ENCODE measurements at regions not wholly inside any gene's neighbourhood (a gene's known extent, or its start where the extent isn't known, plus 50 kb on each side); places are given as distances from the start of the nearest gene placed in this dataset.

DNA sequence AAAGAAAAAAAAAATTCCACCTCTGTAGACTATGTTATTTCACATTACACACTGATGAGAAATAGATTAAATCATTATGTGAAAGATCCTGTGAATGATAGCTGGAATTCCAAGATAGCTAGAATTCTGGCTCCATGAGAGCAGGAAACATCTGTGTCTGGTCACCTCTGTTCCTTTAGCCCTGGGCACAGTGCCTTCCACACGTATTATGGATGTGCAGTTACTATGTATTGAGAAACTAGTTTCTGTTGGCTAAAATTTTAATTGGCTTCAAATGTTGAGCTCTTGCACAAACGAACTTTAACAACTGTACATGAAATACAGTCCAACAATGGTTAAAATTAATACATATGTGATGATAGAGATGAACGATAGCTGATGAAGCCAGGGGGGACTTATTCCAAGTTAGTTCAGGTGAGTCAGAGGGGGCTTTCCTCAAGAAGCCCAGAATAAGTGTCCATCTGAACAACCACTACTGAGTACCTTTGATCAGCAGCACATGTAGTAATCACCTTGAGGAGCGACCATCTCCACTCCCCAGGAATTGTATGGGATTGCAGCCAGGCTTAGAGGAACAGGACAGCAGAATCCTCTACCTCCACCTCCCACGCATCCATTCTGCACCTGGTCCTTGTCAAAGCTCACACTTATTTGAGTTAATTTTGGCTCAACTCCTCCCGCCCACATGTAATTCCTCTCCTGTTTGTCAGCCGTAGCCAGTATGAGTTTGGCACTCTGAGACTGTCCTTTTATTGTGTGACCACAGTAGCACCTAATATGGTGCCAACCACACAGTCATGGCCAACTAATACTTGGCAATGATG, 68.6 kb downstream of the NABP1 start:
- Histone ChIP-seq H3K4me1 (no peaks in the 10 kb centered on the region), H3K27me3 (ENCODE audit: low read depth) (no peaks in the 10 kb centered on the region), H3K27ac (no peak overlapping the region), H3K4me3 (no peak overlapping the region), H3K9me3 (no peaks in the 10 kb centered on the region), H3K36me3 (no peaks in the 10 kb centered on the region)
- TF ChIP-seq, protein P1, sequence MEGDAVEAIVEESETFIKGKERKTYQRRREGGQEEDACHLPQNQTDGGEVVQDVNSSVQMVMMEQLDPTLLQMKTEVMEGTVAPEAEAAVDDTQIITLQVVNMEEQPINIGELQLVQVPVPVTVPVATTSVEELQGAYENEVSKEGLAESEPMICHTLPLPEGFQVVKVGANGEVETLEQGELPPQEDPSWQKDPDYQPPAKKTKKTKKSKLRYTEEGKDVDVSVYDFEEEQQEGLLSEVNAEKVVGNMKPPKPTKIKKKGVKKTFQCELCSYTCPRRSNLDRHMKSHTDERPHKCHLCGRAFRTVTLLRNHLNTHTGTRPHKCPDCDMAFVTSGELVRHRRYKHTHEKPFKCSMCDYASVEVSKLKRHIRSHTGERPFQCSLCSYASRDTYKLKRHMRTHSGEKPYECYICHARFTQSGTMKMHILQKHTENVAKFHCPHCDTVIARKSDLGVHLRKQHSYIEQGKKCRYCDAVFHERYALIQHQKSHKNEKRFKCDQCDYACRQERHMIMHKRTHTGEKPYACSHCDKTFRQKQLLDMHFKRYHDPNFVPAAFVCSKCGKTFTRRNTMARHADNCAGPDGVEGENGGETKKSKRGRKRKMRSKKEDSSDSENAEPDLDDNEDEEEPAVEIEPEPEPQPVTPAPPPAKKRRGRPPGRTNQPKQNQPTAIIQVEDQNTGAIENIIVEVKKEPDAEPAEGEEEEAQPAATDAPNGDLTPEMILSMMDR (IDR thresholded peaks at IDR 0.05): no peak
- DNase-seq (no peak), ATAC-seq (peak in 1 of 2 donors; percentile 28)
- intact Hi-C loops (cut with DNase I): no loop called here

DNA sequence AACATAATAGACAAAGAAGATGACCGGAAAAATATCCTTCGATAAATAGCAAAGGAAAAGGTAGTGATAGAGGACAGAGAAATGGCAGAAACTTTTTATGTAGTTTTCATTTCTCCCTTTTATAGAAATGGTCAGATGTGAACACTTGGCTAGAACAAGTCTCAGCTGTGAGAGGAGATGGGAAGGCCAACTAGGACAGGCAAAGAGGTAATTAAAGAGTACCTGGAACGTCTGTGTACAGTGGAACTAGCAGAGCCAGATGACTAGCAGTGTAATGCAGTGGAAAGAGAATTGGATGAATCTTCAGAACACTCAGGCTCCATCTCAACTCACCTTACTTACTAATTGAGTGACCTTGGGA, 69.2 kb downstream of the NABP1 start:
- H3K27ac ChIP-seq: no peak overlapping the region
- H3K27me3 ChIP-seq (ENCODE audit: low read depth): no peaks in the 10 kb centered on the region
- ATAC-seq: no peak
- intact Hi-C loops (cut with DNase I): no loop called here
- TF ChIP-seq, protein P1 (IDR thresholded peaks at IDR 0.05): no peak
- no peaks in the 10 kb centered on the region for H3K4me1 ChIP-seq
- no peaks in the 10 kb centered on the region for H3K9me3 ChIP-seq
- H3K36me3 ChIP-seq: no peaks in the 10 kb centered on the region
- no peak for DNase-seq
- no peak overlapping the region for H3K4me3 ChIP-seq

DNA sequence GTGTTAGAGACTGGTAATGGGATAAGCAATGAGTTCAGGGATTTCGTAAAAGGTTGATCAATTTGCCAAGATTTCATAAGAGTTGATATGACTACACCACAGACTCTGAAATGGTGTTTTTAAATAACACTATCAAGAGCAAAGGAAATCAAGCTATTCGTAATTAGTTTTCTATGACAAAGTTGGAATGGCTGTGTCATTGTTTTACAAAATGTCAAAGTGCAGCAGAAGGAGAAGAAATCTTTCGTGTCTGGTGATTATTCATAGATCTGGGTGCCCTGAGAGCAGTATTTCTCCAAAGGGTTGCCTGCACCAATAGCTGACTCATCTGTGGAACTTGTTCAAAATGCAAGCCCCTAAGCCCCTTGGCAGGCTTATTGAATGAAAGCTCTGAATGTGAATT, 70.1 kb downstream of the NABP1 start:
- Histone ChIP-seq H3K4me1 (no peaks in the 10 kb centered on the region), H3K9me3 (no peaks in the 10 kb centered on the region), H3K27me3 (ENCODE audit: low read depth) (no peaks in the 10 kb centered on the region), H3K4me3 (no peak overlapping the region), H3K27ac (no peak overlapping the region), H3K36me3 (no peaks in the 10 kb centered on the region)
- intact Hi-C loops (cut with DNase I): no loop called here
- no peak for ATAC-seq
- DNase-seq: no peak
- TF ChIP-seq, protein P1 (IDR thresholded peaks at IDR 0.05): no peak

DNA sequence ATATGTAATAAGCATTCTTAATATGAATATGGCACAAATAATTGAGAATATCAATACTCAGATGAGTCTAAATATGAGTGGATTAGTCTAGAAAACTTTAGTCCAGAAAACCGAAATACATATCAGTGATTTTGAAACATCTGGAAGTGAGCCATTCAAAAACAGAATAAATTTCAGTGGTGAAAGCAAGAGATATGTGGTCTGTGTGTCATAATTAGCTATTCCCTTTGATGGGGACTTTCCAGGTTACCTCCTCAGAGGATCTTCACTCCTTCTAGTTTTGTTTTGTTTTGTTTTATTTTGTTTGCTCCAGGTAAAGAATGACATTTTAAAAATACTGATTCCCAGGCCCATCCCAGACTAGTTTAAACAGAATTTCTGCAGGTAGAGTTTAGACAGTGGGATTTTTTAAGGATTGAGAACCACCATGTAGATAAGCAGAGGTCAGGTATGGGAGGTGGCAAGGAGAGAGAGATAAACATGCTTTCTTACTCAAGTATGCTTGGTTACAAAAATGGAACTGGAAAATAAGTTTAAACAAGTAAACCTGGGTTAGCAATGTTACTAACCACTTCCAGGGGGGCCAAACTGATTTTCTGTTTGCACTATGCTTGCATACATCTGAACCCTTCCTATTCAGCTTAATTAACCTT, 70.7 kb downstream of the NABP1 start:
- Histone ChIP-seq H3K9me3 (no peaks in the 10 kb centered on the region), H3K36me3 (no peaks in the 10 kb centered on the region), H3K27ac (no peak overlapping the region), H3K4me3 (no peak overlapping the region), H3K27me3 (ENCODE audit: low read depth) (no peaks in the 10 kb centered on the region), H3K4me1 (no peaks in the 10 kb centered on the region)
- ATAC-seq (no peak), DNase-seq (no peak)
- intact Hi-C loops (cut with DNase I): no loop called here
- TF ChIP-seq, protein P1 (IDR thresholded peaks at IDR 0.05): no peak

DNA sequence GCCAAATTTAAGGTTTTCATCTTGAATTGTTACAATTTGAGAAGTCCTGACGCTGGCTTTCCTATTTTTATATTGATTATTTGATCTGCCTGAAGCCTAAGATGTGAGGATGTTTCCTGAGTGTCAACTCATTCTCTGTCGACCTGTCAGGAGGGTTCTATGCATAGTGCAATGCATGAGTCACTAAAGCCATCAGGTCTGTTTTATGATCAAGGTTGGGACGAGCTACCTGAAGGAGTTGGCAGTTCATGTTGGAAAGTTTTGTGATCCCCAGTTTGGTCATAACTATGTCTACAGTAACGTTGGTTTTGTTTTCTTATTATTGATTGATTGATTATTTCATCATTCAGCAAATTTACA, 71.2 kb downstream of the NABP1 start:
- no peaks in the 10 kb centered on the region for H3K9me3 ChIP-seq
- no peaks in the 10 kb centered on the region for H3K36me3 ChIP-seq
- no peak overlapping the region for H3K27ac ChIP-seq
- TF ChIP-seq, protein P1 (IDR thresholded peaks at IDR 0.05): no peak
- no peaks in the 10 kb centered on the region for H3K4me1 ChIP-seq
- intact Hi-C loops (cut with DNase I): no loop called here
- no peaks in the 10 kb centered on the region for H3K27me3 ChIP-seq (ENCODE audit: low read depth)
- DNase-seq: no peak
- ATAC-seq: no peak
- no peak overlapping the region for H3K4me3 ChIP-seq
